Cardiac muscle cell (in vitro differentiated cells and primary cell): ENCODE measurements at regions not wholly inside any gene's neighbourhood (a gene's known extent, or its start where the extent isn't known, plus 50 kb on each side); places are given as distances from the start of the nearest gene placed in this dataset.

Experiments used
- DNase-seq, 2 donors: peaks; one replicate each; pipeline versions ENCODE4 v3.0.0 to v3.0.0-alpha.2; 2010 to 2017; ENCODE audit warnings: low read depth in 1 of 2, low spot score in 1 of 2
- H3K27ac ChIP-seq: fragments of 200-600 bp; sonication (generic); 2 replicates; pipeline ENCODE4 v1.5.1; 2016
- H3K27me3 ChIP-seq: fragments of 200-600 bp; sonication (generic); 2 replicates; pipeline ENCODE4 v1.6.0; 2016; ENCODE audit warnings: control low read depth
- H3K36me3 ChIP-seq: fragments of 200-600 bp; sonication (generic); 2 replicates; pipeline ENCODE4 v1.5.1; 2016; ENCODE audit warnings: control low read depth
- H3K4me1 ChIP-seq: fragments of 200-600 bp; sonication (generic); 2 replicates; pipeline ENCODE4 v1.8.1; 2017; ENCODE audit warnings: low read depth, mild to moderate bottlenecking, mixed run types
- H3K4me3 ChIP-seq: fragments of 200-600 bp; sonication (generic); 2 replicates; pipeline ENCODE4 v1.5.1; 2016; ENCODE audit warnings: mild to moderate bottlenecking
- H3K9me3 ChIP-seq: fragments of 200-600 bp; sonication (generic); 2 replicates; pipeline ENCODE4 v1.5.1; 2017; ENCODE audit warnings: low read depth, mild to moderate bottlenecking, control low read depth
- CTCF ChIP-seq: IDR thresholded peaks from 2 replicates; pipeline ENCODE4 v1.5.1; 2012; ENCODE audit warnings: low read depth, mild to moderate bottlenecking, low read length

GRCh38 chr11:71311928-71312510, 59.6 kb upstream of the SHANK2 start:
- Histone ChIP-seq H3K4me3 (no peak overlapping the region), H3K36me3 (no peaks in the 10 kb centered on the region), H3K27me3 (no peaks in the 10 kb centered on the region), H3K27ac (no peak overlapping the region), H3K4me1 (no peaks in the 10 kb centered on the region), H3K9me3 (no peaks in the 10 kb centered on the region)
- no peak for TF ChIP-seq CTCF
- no peak for DNase-seq

- no peak overlapping the region for H3K4me3 ChIP-seq
- no peaks in the 10 kb centered on the region for H3K36me3 ChIP-seq
- no peaks in the 10 kb centered on the region for H3K27me3 ChIP-seq
- TF ChIP-seq CTCF, result no peak
- no peaks in the 10 kb centered on the region for H3K9me3 ChIP-seq
- no peak overlapping the region for H3K27ac ChIP-seq
- no peak for DNase-seq
- no peaks in the 10 kb centered on the region for H3K4me1 ChIP-seq
These were observed 59.0 kb upstream of the SHANK2 start for GRCh38 chr11:71311176-71311925.

GRCh38 chr11:71310184-71310583, 57.8 kb upstream of the SHANK2 start:
- no peak for DNase-seq
- H3K4me1 ChIP-seq, result no peaks in the 10 kb centered on the region
- H3K27ac ChIP-seq, result no peak overlapping the region
- no peak for TF ChIP-seq CTCF
- no peak overlapping the region for H3K4me3 ChIP-seq
- no peaks in the 10 kb centered on the region for H3K9me3 ChIP-seq
- H3K36me3 ChIP-seq, result no peaks in the 10 kb centered on the region
- no peaks in the 10 kb centered on the region for H3K27me3 ChIP-seq

- no peaks in the 10 kb centered on the region for H3K9me3 ChIP-seq
- DNase-seq, result no peak
- H3K27me3 ChIP-seq, result no peaks in the 10 kb centered on the region
- H3K4me3 ChIP-seq, result no peak overlapping the region
- no peak overlapping the region for H3K27ac ChIP-seq
- TF ChIP-seq CTCF, result no peak
- no peaks in the 10 kb centered on the region for H3K4me1 ChIP-seq
- H3K36me3 ChIP-seq, result no peaks in the 10 kb centered on the region
These were observed 57.2 kb upstream of the SHANK2 start for GRCh38 chr11:71309611-71310010.

- Histone ChIP-seq H3K36me3 (no peaks in the 10 kb centered on the region), H3K27me3 (no peaks in the 10 kb centered on the region), H3K4me3 (no peak overlapping the region), H3K27ac (no peak overlapping the region), H3K4me1 (no peaks in the 10 kb centered on the region), H3K9me3 (no peaks in the 10 kb centered on the region)
- no peak for DNase-seq
- no peak for TF ChIP-seq CTCF
These were observed 56.8 kb upstream of the SHANK2 start for GRCh38 chr11:71309181-71309580.
